SK-N-SH (cell line): ENCODE measurements at regions not wholly inside any gene's neighbourhood (a gene's known extent, or its start where the extent isn't known, plus 50 kb on each side); places are given as distances from the start of the nearest gene placed in this dataset.

Source experiments
- CTCF ChIA-PET: fragments of 300-600, 350-600 bp; formaldehyde crosslinking; extraction: SDS; loops from one replicate; lab custom pipeline; 2021; lab: Yijun Ruan, JAX
- POLR2A ChIA-PET: fragments of 350-600 bp; sonication (Branson Sonifier 250); formaldehyde crosslinking; extraction: SDS; loops from one replicate; lab custom pipeline; 2020; ENCODE audit warnings: antibody characterized with exemption, inconsistent platforms; lab: Yijun Ruan, JAX
- DNase-seq: peaks from one replicate; pipeline ENCODE4 v3.0.0; 2012
- H2AFZ ChIP-seq: fragments of 200-600 bp; sonication (generic); 2 replicates; pipeline ENCODE4 v1.8.1; 2016; ENCODE audit warnings: antibody characterized with exemption, mild to moderate bottlenecking, low read depth
- H3F3A ChIP-seq: fragments of 200-600 bp; sonication (generic); replicated peaks from 2 replicates; pipeline ENCODE3; 2016; ENCODE audit warnings: antibody characterized with exemption, mild to moderate bottlenecking; ENCODE audit not compliant: insufficient read depth
- H3K27ac ChIP-seq, 2 experiments: fragments of 200-500 bp in 1 of 2; fragments of 200-600 bp in 1 of 2; sonication (Bioruptor generic) in 1 of 2; sonication (generic), shearing (Covaris generic) in 1 of 2; 2 replicates each; pipeline versions ENCODE4 v1.5.1 to v1.6.1; 2014 to 2016; ENCODE audit warnings: low read depth in 2 of 2, inconsistent platforms in 1 of 2, low read length in 1 of 2, mild to moderate bottlenecking in 1 of 2, mixed read lengths in 1 of 2
- H3K27me3 ChIP-seq: fragments of 200-600 bp; sonication (generic), shearing (Covaris generic); 2 replicates; pipeline ENCODE4 v1.6.1; 2016; ENCODE audit warnings: mixed run types; ENCODE audit not compliant: insufficient read depth
- H3K36me3 ChIP-seq, 2 experiments: fragments of 200-500 bp in 1 of 2; fragments of 200-600 bp in 1 of 2; sonication (Bioruptor generic) in 1 of 2; sonication (generic) in 1 of 2; replicated peaks in 1 of 2; 2 replicates each; pipeline versions ENCODE3 to v1.5.1; 2014 to 2016; ENCODE audit warnings: low read length in 1 of 2, mild to moderate bottlenecking in 1 of 2; ENCODE audit not compliant: insufficient read depth in 2 of 2, control insufficient read depth in 1 of 2
- H3K4me1 ChIP-seq, 2 experiments: fragments of 200-500 bp in 1 of 2; fragments of 200-600 bp in 1 of 2; sonication (Bioruptor generic) in 1 of 2; sonication (generic), shearing (Covaris generic) in 1 of 2; 2 replicates each; pipeline versions ENCODE4 v1.5.1 to v1.6.1; 2014 to 2016; ENCODE audit warnings: low read depth in 1 of 2, low read length in 1 of 2, mixed run types in 1 of 2; ENCODE audit not compliant: insufficient read depth in 2 of 2, control insufficient read depth in 1 of 2
- H3K4me2 ChIP-seq: fragments of 200-600 bp; sonication (generic), shearing (Covaris generic); 2 replicates; pipeline ENCODE4 v1.6.1; 2017; ENCODE audit warnings: mixed run types
- H3K4me3 ChIP-seq, 2 experiments: fragments of 200-500 bp in 1 of 2; fragments of 200-600 bp in 1 of 2; sonication (Bioruptor generic) in 1 of 2; sonication (generic), shearing (Covaris generic) in 1 of 2; 2 replicates each; pipeline versions ENCODE4 v1.5.1 to v1.8.1; 2014 to 2016; ENCODE audit warnings: low read depth in 2 of 2, inconsistent platforms in 1 of 2, low read length in 1 of 2, mild to moderate bottlenecking in 1 of 2, mixed read lengths in 1 of 2, moderate library complexity in 1 of 2
- H3K79me2 ChIP-seq: fragments of 200-600 bp; sonication (generic); 2 replicates; pipeline ENCODE4 v1.8.1; 2017; ENCODE audit warnings: mild to moderate bottlenecking; ENCODE audit not compliant: insufficient read depth
- H3K9ac ChIP-seq: fragments of 200-600 bp; sonication (generic); 2 replicates; pipeline ENCODE4 v1.6.1; 2017; ENCODE audit warnings: mixed run types
- H3K9me2 ChIP-seq: fragments of 200-600 bp; sonication (generic); 2 replicates; pipeline ENCODE4 v1.6.1; 2017; ENCODE audit warnings: mixed run types
- H3K9me3 ChIP-seq: fragments of 200-600 bp; sonication (generic); 2 replicates; pipeline ENCODE4 v1.6.1; 2017; ENCODE audit warnings: mixed run types, mild to moderate bottlenecking, moderate library complexity
- H4K20me1 ChIP-seq: fragments of 200-600 bp; sonication (generic); 2 replicates; pipeline ENCODE4 v1.6.1; 2017; ENCODE audit warnings: mild to moderate bottlenecking, mixed run types; ENCODE audit not compliant: insufficient read depth
- CHD2 ChIP-seq: fragments of 150-350 bp; IDR thresholded peaks from 2 replicates; pipeline ENCODE4 v1.6.1; 2018; ENCODE audit warnings: low read length; ENCODE audit not compliant: partially characterized antibody
- ELF1 ChIP-seq: IDR thresholded peaks from 2 replicates; pipeline ENCODE4 v1.4.0; 2012
- EP300 ChIP-seq, 2 experiments: IDR thresholded peaks; 2 replicates each; pipeline versions ENCODE4 v1.4.0 to v1.6.1; 2012; ENCODE audit warnings: borderline replicate concordance in 1 of 2, low read depth in 1 of 2, low read length in 1 of 2
- EZH2phosphoT487 ChIP-seq: fragments of 200-600 bp; sonication (generic); IDR thresholded peaks from 2 replicates; pipeline ENCODE4 v1.6.1; 2017; ENCODE audit warnings: low read depth, mixed run types, mild to moderate bottlenecking, antibody characterized with exemption, moderate library complexity, borderline replicate concordance
- GABPA ChIP-seq: IDR thresholded peaks from 2 replicates; pipeline ENCODE4 v1.4.0; 2012; ENCODE audit warnings: low read depth, mild to moderate bottlenecking
- JUND ChIP-seq: IDR thresholded peaks from 2 replicates; pipeline ENCODE4 v1.4.0; 2012
- POLR2AphosphoS5 ChIP-seq: IDR thresholded peaks from 2 replicates; pipeline ENCODE4 v1.6.1; 2012; ENCODE audit warnings: low read depth, low read length
- SIN3A ChIP-seq: IDR thresholded peaks from 2 replicates; pipeline ENCODE4 v1.6.1; 2012; ENCODE audit warnings: low read depth, mild to moderate bottlenecking, low read length, moderate library complexity, borderline replicate concordance
- SMC3 ChIP-seq: IDR thresholded peaks from 2 replicates; pipeline ENCODE4 v1.6.1; 2012; ENCODE audit warnings: low read depth, low read length, improper control_type of control experiment
- TCF12 ChIP-seq: IDR thresholded peaks from 2 replicates; pipeline ENCODE4 v1.4.0; 2012
- TEAD4 ChIP-seq: IDR thresholded peaks from 2 replicates; pipeline ENCODE4 v1.4.0; 2012; ENCODE audit warnings: mild to moderate bottlenecking, borderline replicate concordance; ENCODE audit not compliant: insufficient read depth
- USF1 ChIP-seq: IDR thresholded peaks from 2 replicates; pipeline ENCODE4 v1.4.0; 2012; ENCODE audit warnings: low read depth, borderline replicate concordance
- WGBS: methylation state at CpG from one replicate; pipeline ENCODE4 v1.1.6; 2017; ENCODE audit warnings: low lambda C conversion rate; 5-methylcytosine and 5-hydroxymethylcytosine counted together
- TF ChIP-seq, protein P1 (sequence below): IDR thresholded peaks from 2 replicates; pipeline ENCODE4 v1.4.0; 2012; ENCODE audit warnings: low read depth, borderline replicate concordance
- TF ChIP-seq, protein P2 (sequence below): IDR thresholded peaks from 2 replicates; pipeline ENCODE4 v1.4.0; 2012; ENCODE audit warnings: low read depth
- TF ChIP-seq, protein P3 (sequence below): fragments of 150-350 bp; IDR thresholded peaks from 2 replicates; pipeline ENCODE4 v1.6.1; 2017; ENCODE audit warnings: antibody characterized with exemption, low read length, low read depth, borderline replicate concordance
- TF ChIP-seq, protein P4 (sequence below): IDR thresholded peaks from 2 replicates; pipeline ENCODE4 v1.6.1; 2012; ENCODE audit warnings: mild to moderate bottlenecking, low read depth, low read length, moderate library complexity

GRCh38 chr18:38067086-38067485 is 501.5 kb upstream of the CELF4 start:
- Histone ChIP-seq H4K20me1 (no peaks in the 10 kb centered on the region), H3K4me3 (no peak overlapping the region)
- TF ChIP-seq CHD2: no peak
- TF ChIP-seq, protein P1, sequence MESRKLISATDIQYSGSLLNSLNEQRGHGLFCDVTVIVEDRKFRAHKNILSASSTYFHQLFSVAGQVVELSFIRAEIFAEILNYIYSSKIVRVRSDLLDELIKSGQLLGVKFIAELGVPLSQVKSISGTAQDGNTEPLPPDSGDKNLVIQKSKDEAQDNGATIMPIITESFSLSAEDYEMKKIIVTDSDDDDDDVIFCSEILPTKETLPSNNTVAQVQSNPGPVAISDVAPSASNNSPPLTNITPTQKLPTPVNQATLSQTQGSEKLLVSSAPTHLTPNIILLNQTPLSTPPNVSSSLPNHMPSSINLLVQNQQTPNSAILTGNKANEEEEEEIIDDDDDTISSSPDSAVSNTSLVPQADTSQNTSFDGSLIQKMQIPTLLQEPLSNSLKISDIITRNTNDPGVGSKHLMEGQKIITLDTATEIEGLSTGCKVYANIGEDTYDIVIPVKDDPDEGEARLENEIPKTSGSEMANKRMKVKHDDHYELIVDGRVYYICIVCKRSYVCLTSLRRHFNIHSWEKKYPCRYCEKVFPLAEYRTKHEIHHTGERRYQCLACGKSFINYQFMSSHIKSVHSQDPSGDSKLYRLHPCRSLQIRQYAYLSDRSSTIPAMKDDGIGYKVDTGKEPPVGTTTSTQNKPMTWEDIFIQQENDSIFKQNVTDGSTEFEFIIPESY: no peak
- TF ChIP-seq TEAD4: no peak
- no peak for TF ChIP-seq POLR2AphosphoS5
- TF ChIP-seq, protein P2, sequence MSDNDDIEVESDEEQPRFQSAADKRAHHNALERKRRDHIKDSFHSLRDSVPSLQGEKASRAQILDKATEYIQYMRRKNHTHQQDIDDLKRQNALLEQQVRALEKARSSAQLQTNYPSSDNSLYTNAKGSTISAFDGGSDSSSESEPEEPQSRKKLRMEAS: no peak
- TF ChIP-seq EP300 (IDR thresholded peaks at IDR 0.05; ENCODE audit: borderline replicate concordance in 1 of 2, low read depth in 1 of 2, low read length in 1 of 2): no peak
- TF ChIP-seq, protein P3, sequence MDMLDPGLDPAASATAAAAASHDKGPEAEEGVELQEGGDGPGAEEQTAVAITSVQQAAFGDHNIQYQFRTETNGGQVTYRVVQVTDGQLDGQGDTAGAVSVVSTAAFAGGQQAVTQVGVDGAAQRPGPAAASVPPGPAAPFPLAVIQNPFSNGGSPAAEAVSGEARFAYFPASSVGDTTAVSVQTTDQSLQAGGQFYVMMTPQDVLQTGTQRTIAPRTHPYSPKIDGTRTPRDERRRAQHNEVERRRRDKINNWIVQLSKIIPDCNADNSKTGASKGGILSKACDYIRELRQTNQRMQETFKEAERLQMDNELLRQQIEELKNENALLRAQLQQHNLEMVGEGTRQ: no peak
- no peak for TF ChIP-seq SIN3A
- no peak for TF ChIP-seq GABPA
- TF ChIP-seq SMC3: no peak
- TF ChIP-seq EZH2phosphoT487: no peak
- TF ChIP-seq, protein P4, sequence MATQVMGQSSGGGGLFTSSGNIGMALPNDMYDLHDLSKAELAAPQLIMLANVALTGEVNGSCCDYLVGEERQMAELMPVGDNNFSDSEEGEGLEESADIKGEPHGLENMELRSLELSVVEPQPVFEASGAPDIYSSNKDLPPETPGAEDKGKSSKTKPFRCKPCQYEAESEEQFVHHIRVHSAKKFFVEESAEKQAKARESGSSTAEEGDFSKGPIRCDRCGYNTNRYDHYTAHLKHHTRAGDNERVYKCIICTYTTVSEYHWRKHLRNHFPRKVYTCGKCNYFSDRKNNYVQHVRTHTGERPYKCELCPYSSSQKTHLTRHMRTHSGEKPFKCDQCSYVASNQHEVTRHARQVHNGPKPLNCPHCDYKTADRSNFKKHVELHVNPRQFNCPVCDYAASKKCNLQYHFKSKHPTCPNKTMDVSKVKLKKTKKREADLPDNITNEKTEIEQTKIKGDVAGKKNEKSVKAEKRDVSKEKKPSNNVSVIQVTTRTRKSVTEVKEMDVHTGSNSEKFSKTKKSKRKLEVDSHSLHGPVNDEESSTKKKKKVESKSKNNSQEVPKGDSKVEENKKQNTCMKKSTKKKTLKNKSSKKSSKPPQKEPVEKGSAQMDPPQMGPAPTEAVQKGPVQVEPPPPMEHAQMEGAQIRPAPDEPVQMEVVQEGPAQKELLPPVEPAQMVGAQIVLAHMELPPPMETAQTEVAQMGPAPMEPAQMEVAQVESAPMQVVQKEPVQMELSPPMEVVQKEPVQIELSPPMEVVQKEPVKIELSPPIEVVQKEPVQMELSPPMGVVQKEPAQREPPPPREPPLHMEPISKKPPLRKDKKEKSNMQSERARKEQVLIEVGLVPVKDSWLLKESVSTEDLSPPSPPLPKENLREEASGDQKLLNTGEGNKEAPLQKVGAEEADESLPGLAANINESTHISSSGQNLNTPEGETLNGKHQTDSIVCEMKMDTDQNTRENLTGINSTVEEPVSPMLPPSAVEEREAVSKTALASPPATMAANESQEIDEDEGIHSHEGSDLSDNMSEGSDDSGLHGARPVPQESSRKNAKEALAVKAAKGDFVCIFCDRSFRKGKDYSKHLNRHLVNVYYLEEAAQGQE: no peak
- no peak for TF ChIP-seq ELF1
- TF ChIP-seq USF1: no peak
- TF ChIP-seq JUND: no peak
- TF ChIP-seq TCF12: no peak
- TF ChIP-seq, all 33 proteins: peak for 0
- ChIA-PET CTCF (no interaction called here), POLR2A (no interaction called here)
- Histone ChIP-seq H3K4me2 (no peak overlapping the region), H3K79me2 (no peaks in the 10 kb centered on the region), H3K9ac (no peak overlapping the region), H3F3A (no peaks in the 10 kb centered on the region), H3K27ac (no peak overlapping the region), H3K36me3 (no peaks in the 10 kb centered on the region), H2AFZ (no peak overlapping the region), H3K9me2 (no peaks in the 10 kb centered on the region), H3K27me3 (no peaks in the 10 kb centered on the region), H3K9me3 (no peaks in the 10 kb centered on the region; the same call in 1 of the 2 replicates), H3K4me1 (no peaks in the 10 kb centered on the region)
- 9% methylated on average over 1 of the region's 1 CpG for WGBS
- DNase-seq: no peak
